Colonic mucosa (tissue), 4 donors: ENCODE measurements at regions not wholly inside any gene's neighbourhood (a gene's known extent, or its start where the extent isn't known, plus 50 kb on each side); places are given as distances from the start of the nearest gene placed in this dataset.

Source experiments
- DNase-seq: peaks from one replicate; pipeline ENCODE4 v3.0.0-alpha.2; 2020
- H3K27ac ChIP-seq: fragments of 200-600 bp; one replicate; pipeline ENCODE4 v1.8.0; 2021
- H3K27me3 ChIP-seq: fragments of 200-600 bp; one replicate; pipeline ENCODE4 v1.8.0; 2021
- H3K36me3 ChIP-seq: fragments of 200-600 bp; one replicate; pipeline ENCODE4 v1.8.0; 2021
- H3K4me1 ChIP-seq: fragments of 200-600 bp; one replicate; pipeline ENCODE4 v1.8.0; 2021; ENCODE audit warnings: mild to moderate bottlenecking
- H3K4me3 ChIP-seq: fragments of 200-600 bp; one replicate; pipeline ENCODE4 v1.8.0; 2021
- H3K9ac ChIP-seq, 2 donors: one replicate each; pipeline ENCODE4 v1.7.0; 2013; ENCODE audit warnings: control low read depth in 2 of 2, low read depth in 2 of 2, low read length in 2 of 2
- H3K9me3 ChIP-seq: fragments of 200-600 bp; one replicate; pipeline ENCODE4 v1.8.0; 2021
- CTCF ChIP-seq: fragments of 200-600 bp; IDR thresholded peaks from one replicate; pipeline ENCODE4 v1.8.0; 2022; ENCODE audit warnings: antibody characterized with exemption, mild to moderate bottlenecking
- intact Hi-C: fragments of 100-400 bp; cut with DNase I; formaldehyde crosslinking; loops from one replicate; pipeline ENCODE4 v1.14.1; 2022
- donor health status: healthy.
- donor health status: DM: no; HTN: no; CAD: no.
- donor health status: DM: no; HTN: no; CAD: no.

GRCh38 chr2:41717839-41718238 lies 330.0 kb upstream of the PKDCC start:
- no peak overlapping the region for H3K27ac ChIP-seq
- no peak for TF ChIP-seq CTCF
- H3K27me3 ChIP-seq = no peaks in the 10 kb centered on the region
- intact Hi-C loops = no loop called here
- H3K4me3 ChIP-seq = no peak overlapping the region
- DNase-seq = no peak
- no peak overlapping the region for H3K9ac ChIP-seq
- H3K4me1 ChIP-seq = no peaks in the 10 kb centered on the region
- H3K9me3 ChIP-seq = no peaks in the 10 kb centered on the region
- H3K36me3 ChIP-seq = no peaks in the 10 kb centered on the region

GRCh38 chr2:41718705-41719104 lies 329.1 kb upstream of the PKDCC start:
- Histone ChIP-seq H3K27ac (no peak overlapping the region), H3K9ac (no peak overlapping the region), H3K36me3 (no peaks in the 10 kb centered on the region), H3K9me3 (no peaks in the 10 kb centered on the region), H3K4me3 (no peak overlapping the region), H3K4me1 (no peaks in the 10 kb centered on the region), H3K27me3 (no peaks in the 10 kb centered on the region)
- intact Hi-C loops = no loop called here
- DNase-seq = no peak
- no peak for TF ChIP-seq CTCF

GRCh38 chr2:41719756-41720155 lies 328.1 kb upstream of the PKDCC start:
- Histone ChIP-seq H3K27ac (no peak overlapping the region), H3K9ac (no peak overlapping the region), H3K27me3 (no peaks in the 10 kb centered on the region), H3K36me3 (no peaks in the 10 kb centered on the region), H3K4me1 (no peaks in the 10 kb centered on the region), H3K4me3 (no peak overlapping the region), H3K9me3 (no peaks in the 10 kb centered on the region)
- no peak for DNase-seq
- no peak for TF ChIP-seq CTCF
- intact Hi-C loops = no loop called here

DNA sequence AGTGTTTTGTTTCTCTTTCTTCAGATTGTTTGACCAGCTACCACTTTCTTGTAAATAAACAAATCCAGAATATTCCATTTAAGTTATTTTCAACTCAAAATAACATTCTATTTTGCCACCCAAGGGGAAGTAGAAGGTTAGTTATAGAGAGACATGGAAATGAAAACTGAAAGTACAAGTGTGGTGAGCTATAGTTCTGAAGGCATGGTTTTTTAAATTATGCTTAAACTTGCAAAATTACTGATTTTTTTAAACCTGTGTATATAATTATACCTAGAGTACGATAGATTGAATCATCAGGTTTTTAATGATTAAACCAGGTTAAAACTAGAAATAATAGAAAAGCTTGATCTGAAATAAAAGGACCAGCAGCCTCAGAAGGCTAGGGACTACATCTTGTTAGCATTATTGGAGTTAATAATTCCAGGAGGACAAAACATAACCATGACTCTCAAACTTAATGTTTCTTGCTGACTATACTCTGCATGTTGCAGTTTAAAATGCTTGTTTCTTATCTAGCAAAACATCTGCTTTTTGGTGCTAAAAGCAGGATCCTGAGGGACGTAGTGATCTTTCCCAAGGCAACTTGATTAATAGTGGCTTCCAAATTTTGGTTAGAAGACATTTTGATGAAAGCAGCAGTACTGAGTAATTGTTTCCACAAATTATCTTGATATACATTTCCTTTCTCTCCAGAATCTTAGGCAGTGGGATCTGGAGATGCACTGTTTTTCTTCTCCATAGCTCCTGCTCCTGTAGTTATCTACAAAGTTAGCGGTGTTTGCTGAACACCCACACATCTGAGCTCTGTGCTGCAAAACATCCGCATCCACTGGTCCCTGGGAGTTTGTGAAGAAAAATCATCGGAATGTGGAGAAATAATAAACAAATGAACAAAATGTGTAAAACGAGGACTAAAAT lies 327.2 kb upstream of the PKDCC start:
- no peak overlapping the region for H3K9ac ChIP-seq
- H3K9me3 ChIP-seq = no peaks in the 10 kb centered on the region
- intact Hi-C loops = no loop called here
- no peaks in the 10 kb centered on the region for H3K27me3 ChIP-seq
- H3K4me3 ChIP-seq = no peak overlapping the region
- H3K36me3 ChIP-seq = no peaks in the 10 kb centered on the region
- H3K27ac ChIP-seq = no peak overlapping the region
- DNase-seq = no peak
- no peaks in the 10 kb centered on the region for H3K4me1 ChIP-seq
- no peak for TF ChIP-seq CTCF

GRCh38 chr2:41722668-41723369 lies 325.0 kb upstream of the PKDCC start:
- intact Hi-C loops = no loop called here
- no peak for DNase-seq
- Histone ChIP-seq H3K4me3 (no peak overlapping the region), H3K36me3 (no peaks in the 10 kb centered on the region), H3K27ac (no peak overlapping the region), H3K9ac (no peak overlapping the region), H3K27me3 (no peaks in the 10 kb centered on the region), H3K4me1 (no peaks in the 10 kb centered on the region), H3K9me3 (no peaks in the 10 kb centered on the region)
- no peak for TF ChIP-seq CTCF
